B cell (primary cell): ENCODE measurements at regions not wholly inside any gene's neighbourhood (a gene's known extent, or its start where the extent isn't known, plus 50 kb on each side); places are given as distances from the start of the nearest gene placed in this dataset.

Experiments used
- ATAC-seq: fragments of 200-7000 bp; cut with Tn5 transposase; one replicate; pipeline ENCODE4 v1.10.0; 2021; ENCODE audit warnings: low read depth, mild to moderate bottlenecking, moderate number of reproducible peaks, moderate library complexity
- CTCF ChIA-PET: fragments of 350-600 bp; sonication (Branson Sonifier 250); formaldehyde crosslinking; loops from one replicate; lab custom pipeline; 2021; ENCODE audit warnings: antibody characterized with exemption, inconsistent platforms; lab: Charles Lee
- POLR2A ChIA-PET: fragments of 350-600 bp; sonication (Branson Sonifier 250); formaldehyde crosslinking; loops from one replicate; lab custom pipeline; 2021; ENCODE audit warnings: antibody characterized with exemption; lab: Charles Lee
- DNase-seq: peaks from one replicate; pipeline ENCODE4 v3.0.0; 2013
- H2AFZ ChIP-seq: 2 replicates; pipeline ENCODE4 v1.6.1; 2012; ENCODE audit warnings: mild to moderate bottlenecking, low read depth, low read length; ENCODE audit not compliant: insufficient read depth, poor library complexity, severe bottlenecking
- H3K27ac ChIP-seq, 2 donors: 1 replicate in 1 of 2; 2 replicates in 1 of 2; pipeline ENCODE4 v1.5.1; 2012 to 2013; ENCODE audit warnings: low read length in 2 of 2, mild to moderate bottlenecking in 2 of 2, moderate library complexity in 1 of 2
- H3K27me3 ChIP-seq, 4 experiments: fragments of 200-600 bp in 1 of 4; sonication (generic) in 1 of 4; replicated peaks in 1 of 4; 1 replicate in 2 of 4; 2 replicates in 2 of 4; pipeline versions ENCODE4 v1.6.1 to v1.7.0; 2013 to 2016; ENCODE audit warnings: low read length in 3 of 4, mild to moderate bottlenecking in 2 of 4, mixed read lengths in 1 of 4, moderate library complexity in 1 of 4; ENCODE audit not compliant: insufficient read depth in 4 of 4, control insufficient read depth in 3 of 4; ENCODE audit errors: control extremely low read depth in 1 of 4
- H3K36me3 ChIP-seq, 2 experiments: replicated peaks in 1 of 2; 1 replicate in 1 of 2; 2 replicates in 1 of 2; pipeline versions ENCODE4 v1.6.1 to v1.7.1; 2013; ENCODE audit warnings: low read length in 1 of 2; ENCODE audit not compliant: insufficient read depth in 2 of 2, control insufficient read depth in 1 of 2; ENCODE audit errors: control extremely low read depth in 1 of 2, extremely low read depth in 1 of 2
- H3K4me1 ChIP-seq, 2 donors: fragments of 200-600 bp in 1 of 2; sonication (generic) in 1 of 2; 1 replicate in 1 of 2; 2 replicates in 1 of 2; pipeline versions ENCODE4 v1.5.1 to v1.6.1; 2013 to 2017; ENCODE audit warnings: low read length in 2 of 2; ENCODE audit not compliant: control insufficient read depth in 2 of 2, insufficient read depth in 2 of 2
- H3K4me2 ChIP-seq: replicated peaks from 2 replicates; pipeline ENCODE3; 2012; ENCODE audit warnings: mild to moderate bottlenecking, low read depth, low read length; ENCODE audit not compliant: poor library complexity, severe bottlenecking
- H3K4me3 ChIP-seq, 5 experiments: fragments of 200-600 bp in 1 of 5; sonication (generic) in 1 of 5; 1 replicate in 3 of 5; 2 replicates in 2 of 5; pipeline versions ENCODE4 v1.5.1 to v1.7.0; 2011 to 2016; ENCODE audit warnings: low read length in 4 of 5, mild to moderate bottlenecking in 4 of 5, low read depth in 2 of 5, control low read depth in 1 of 5, moderate library complexity in 1 of 5; ENCODE audit not compliant: insufficient read depth in 1 of 5; ENCODE audit errors: control extremely low read depth in 1 of 5, extremely low read depth in 1 of 5
- H3K79me2 ChIP-seq: fragments of 200-600 bp; sonication (generic); one replicate; pipeline ENCODE4 v1.6.0; 2016; ENCODE audit warnings: low read length; ENCODE audit not compliant: control insufficient read depth, insufficient read depth
- H3K9ac ChIP-seq: fragments of 200-600 bp; sonication (generic); 2 replicates; pipeline ENCODE4 v1.6.1; 2017; ENCODE audit warnings: mild to moderate bottlenecking, low read length, moderate library complexity
- H3K9me3 ChIP-seq, 3 donors: one replicate each; pipeline versions ENCODE4 v1.6.1 to v1.7.1; 2013; ENCODE audit warnings: low read length in 2 of 3; ENCODE audit not compliant: control insufficient read depth in 2 of 3, insufficient read depth in 1 of 3; ENCODE audit errors: control extremely low read depth in 1 of 3
- H4K20me1 ChIP-seq: 2 replicates; pipeline ENCODE4 v1.6.0; 2012; ENCODE audit warnings: mild to moderate bottlenecking, low read length; ENCODE audit not compliant: insufficient read depth, control insufficient read depth, poor library complexity, severe bottlenecking
- H3K27ac Mint-ChIP-seq: one replicate; pipeline ENCODE4 v1.8.0; 2021; ENCODE audit warnings: mixed read lengths
- H3K27me3 Mint-ChIP-seq: one replicate; pipeline ENCODE4 v1.8.0; 2021; ENCODE audit warnings: mixed read lengths
- H3K4me1 Mint-ChIP-seq: one replicate; pipeline ENCODE4 v1.8.0; 2021; ENCODE audit warnings: mixed read lengths
- H3K4me3 Mint-ChIP-seq: one replicate; pipeline ENCODE4 v1.8.0; 2021; ENCODE audit warnings: mixed read lengths
- H3K9me3 Mint-ChIP-seq: one replicate; pipeline ENCODE4 v1.8.0; 2022; ENCODE audit warnings: mixed read lengths; ENCODE audit not compliant: insufficient read depth
- EZH2 ChIP-seq: IDR thresholded peaks from 2 replicates; pipeline ENCODE4 v1.6.1; 2012; ENCODE audit warnings: borderline replicate concordance, low read depth, mild to moderate bottlenecking, moderate library complexity, low read length; ENCODE audit not compliant: insufficient read depth, poor library complexity, severe bottlenecking
- WGBS: methylation state at CpG from one replicate; pipeline ENCODE4 v1.1.5; 2013; ENCODE audit warnings: missing lambda C conversion rate; ENCODE audit not compliant: insufficient coverage; 5-methylcytosine and 5-hydroxymethylcytosine counted together
- intact Hi-C: fragments of 100-400 bp; cut with micrococcal nuclease; formaldehyde crosslinking; loops from one replicate; pipeline ENCODE4 v1.10.0; 2022
- TF ChIP-seq, protein P1 (sequence below): fragments of 200-600 bp; IDR thresholded peaks from one replicate; pipeline ENCODE4 v1.8.0; 2022; ENCODE audit warnings: antibody characterized with exemption, mild to moderate bottlenecking

DNA sequence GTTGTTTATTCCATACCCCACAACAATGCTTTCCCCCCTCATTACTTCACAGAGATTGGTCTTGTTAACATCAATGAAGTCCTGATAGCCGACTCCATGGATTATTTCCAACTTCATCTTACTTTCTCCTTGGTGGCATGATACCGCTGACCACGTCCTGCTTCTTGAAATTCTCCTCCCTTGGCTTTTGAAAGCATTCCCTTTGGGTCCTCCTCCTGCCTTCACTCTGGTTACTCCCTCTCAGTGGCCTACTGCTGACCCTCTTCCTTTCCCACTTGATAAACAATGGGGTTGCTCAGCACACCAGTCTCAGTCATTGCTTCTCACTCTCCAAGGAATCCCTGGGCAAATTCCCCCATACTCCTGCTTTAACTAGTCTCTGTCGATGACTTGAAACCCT lies 283.9 kb downstream of the SEC61B start:
- Mint-ChIP-seq H3K4me1 (peaks cover 18% of the 10 kb centered on the region), H3K27me3 (no peaks in the 10 kb centered on the region), H3K9me3 (no peaks in the 10 kb centered on the region), H3K27ac (no peak overlapping the region), H3K4me3 (no peak overlapping the region)
- ChIA-PET POLR2A (no interaction called here), CTCF (no interaction called here)
- intact Hi-C loops, result no loop called here
- Histone ChIP-seq H3K9ac (no peak overlapping the region), H3K9me3 (no peaks in the 10 kb centered on the region), H3K4me3 (no peak overlapping the region), H3K27me3 (no peaks in the 10 kb centered on the region), H4K20me1 (no peaks in the 10 kb centered on the region), H3K4me2 (no peak overlapping the region), H3K27ac (no peak overlapping the region), H3K36me3 (no peaks in the 10 kb centered on the region), H2AFZ (no peak overlapping the region), H3K4me1 (peaks cover 18 to 21% of the 10 kb centered on the region in 2 donors), H3K79me2 (no peaks in the 10 kb centered on the region)
- ATAC-seq (no peak), DNase-seq (no peak)
- 96% methylated on average over 4 of the region's 4 CpGs for WGBS
- TF ChIP-seq, protein P1, sequence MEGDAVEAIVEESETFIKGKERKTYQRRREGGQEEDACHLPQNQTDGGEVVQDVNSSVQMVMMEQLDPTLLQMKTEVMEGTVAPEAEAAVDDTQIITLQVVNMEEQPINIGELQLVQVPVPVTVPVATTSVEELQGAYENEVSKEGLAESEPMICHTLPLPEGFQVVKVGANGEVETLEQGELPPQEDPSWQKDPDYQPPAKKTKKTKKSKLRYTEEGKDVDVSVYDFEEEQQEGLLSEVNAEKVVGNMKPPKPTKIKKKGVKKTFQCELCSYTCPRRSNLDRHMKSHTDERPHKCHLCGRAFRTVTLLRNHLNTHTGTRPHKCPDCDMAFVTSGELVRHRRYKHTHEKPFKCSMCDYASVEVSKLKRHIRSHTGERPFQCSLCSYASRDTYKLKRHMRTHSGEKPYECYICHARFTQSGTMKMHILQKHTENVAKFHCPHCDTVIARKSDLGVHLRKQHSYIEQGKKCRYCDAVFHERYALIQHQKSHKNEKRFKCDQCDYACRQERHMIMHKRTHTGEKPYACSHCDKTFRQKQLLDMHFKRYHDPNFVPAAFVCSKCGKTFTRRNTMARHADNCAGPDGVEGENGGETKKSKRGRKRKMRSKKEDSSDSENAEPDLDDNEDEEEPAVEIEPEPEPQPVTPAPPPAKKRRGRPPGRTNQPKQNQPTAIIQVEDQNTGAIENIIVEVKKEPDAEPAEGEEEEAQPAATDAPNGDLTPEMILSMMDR, result no peak
- TF ChIP-seq EZH2, result no peak

DNA sequence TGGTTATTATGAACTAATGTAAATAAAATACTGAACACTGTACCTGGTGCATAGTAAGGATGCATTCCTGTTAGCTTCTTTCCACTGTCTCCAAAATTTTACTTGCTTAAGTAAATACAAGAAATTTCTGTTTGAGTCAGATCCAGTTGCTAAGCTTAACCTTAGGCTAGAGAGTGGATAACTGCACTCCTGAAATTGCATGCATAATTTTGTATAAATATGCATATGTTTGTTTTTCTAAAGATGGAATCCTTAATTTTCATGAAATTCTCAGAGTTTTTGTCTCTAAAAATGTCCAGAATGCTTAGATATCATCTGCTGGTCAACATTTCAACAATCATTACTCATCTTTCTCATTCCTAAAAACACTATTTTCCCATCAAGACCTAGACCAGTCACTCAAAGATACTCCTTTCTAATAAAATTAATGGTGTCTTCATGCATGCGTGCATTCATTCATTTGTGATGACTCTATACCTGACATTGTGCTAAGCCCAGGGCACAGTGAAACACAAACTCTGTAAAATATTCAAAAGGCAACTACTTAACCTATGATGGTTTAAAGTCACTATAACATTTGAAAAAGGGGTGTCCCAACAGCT lies 284.8 kb downstream of the SEC61B start:
- ChIA-PET POLR2A (no interaction called here), CTCF (no interaction called here)
- Histone ChIP-seq H3K4me1 (peaks cover 20 to 21% of the 10 kb centered on the region in 2 donors), H3K4me2 (no peak overlapping the region), H4K20me1 (no peaks in the 10 kb centered on the region), H3K9me3 (no peaks in the 10 kb centered on the region), H2AFZ (no peak overlapping the region), H3K27me3 (no peaks in the 10 kb centered on the region), H3K4me3 (no peak overlapping the region), H3K27ac (no peak overlapping the region), H3K36me3 (no peaks in the 10 kb centered on the region), H3K9ac (no peak overlapping the region), H3K79me2 (no peaks in the 10 kb centered on the region)
- intact Hi-C loops, result no loop called here
- no peak overlapping the region for H3K27ac Mint-ChIP-seq
- DNase-seq (no peak), ATAC-seq (no peak)
- H3K9me3 Mint-ChIP-seq, result no peaks in the 10 kb centered on the region
- TF ChIP-seq, protein P1, result no peak
- TF ChIP-seq EZH2, result no peak
- H3K4me3 Mint-ChIP-seq, result no peak overlapping the region
- H3K27me3 Mint-ChIP-seq, result no peaks in the 10 kb centered on the region
- WGBS, result no CpG with 5 or more reads among the region's 1 CpG
- peaks cover 21% of the 10 kb centered on the region for H3K4me1 Mint-ChIP-seq
